Neural progenitor cell (in vitro differentiated cells): ENCODE measurements at regions not wholly inside any gene's neighbourhood (a gene's known extent, or its start where the extent isn't known, plus 50 kb on each side); places are given as distances from the start of the nearest gene placed in this dataset.

Source experiments
- DNase-seq: peaks from one replicate; pipeline ENCODE4 v3.0.0-alpha.2; 2016; ENCODE audit warnings: low spot score
- H2AFZ ChIP-seq: fragments of 200-600 bp; sonication (generic); replicated peaks from 2 replicates; pipeline ENCODE4 v1.6.1; 2016; ENCODE audit warnings: antibody characterized with exemption
- H3F3A ChIP-seq: fragments of 200-600 bp; sonication (generic); 2 replicates; pipeline ENCODE4 v1.6.1; 2016; ENCODE audit warnings: antibody characterized with exemption, low read depth
- H3K27ac ChIP-seq: fragments of 200-600 bp; sonication (generic); 2 replicates; pipeline ENCODE4 v1.5.1; 2016; ENCODE audit warnings: mild to moderate bottlenecking
- H3K27me3 ChIP-seq: fragments of 200-600 bp; sonication (generic); 2 replicates; pipeline ENCODE4 v1.6.1; 2016; ENCODE audit warnings: mild to moderate bottlenecking, moderate library complexity
- H3K36me3 ChIP-seq: fragments of 200-600 bp; sonication (generic); 2 replicates; pipeline ENCODE4 v1.5.1; 2016
- H3K4me1 ChIP-seq: fragments of 200-600 bp; sonication (generic); 2 replicates; pipeline ENCODE4 v1.6.1; 2016; ENCODE audit warnings: mixed run types
- H3K4me2 ChIP-seq: fragments of 200-600 bp; sonication (generic); 2 replicates; pipeline ENCODE4 v1.6.1; 2016
- H3K4me3 ChIP-seq: fragments of 200-600 bp; sonication (generic); 2 replicates; pipeline ENCODE4 v1.5.1; 2016
- H3K79me2 ChIP-seq: fragments of 200-600 bp; sonication (generic); 2 replicates; pipeline ENCODE4 v1.6.1; 2016; ENCODE audit warnings: low read depth
- H3K9ac ChIP-seq: fragments of 200-600 bp; sonication (generic); 2 replicates; pipeline ENCODE4 v1.6.1; 2016
- H3K9me3 ChIP-seq: fragments of 200-600 bp; sonication (generic); 2 replicates; pipeline ENCODE4 v1.5.1; 2016; ENCODE audit warnings: low read depth
- H4K20me1 ChIP-seq: fragments of 200-600 bp; sonication (generic); 2 replicates; pipeline ENCODE4 v1.6.1; 2016; ENCODE audit warnings: low read depth
- H3K27ac Mint-ChIP-seq: 3 replicates; pipeline ENCODE4 v1.8.0; 2021; ENCODE audit warnings: mixed read lengths
- H3K27me3 Mint-ChIP-seq: 2 replicates; pipeline ENCODE4 v1.8.0; 2022; ENCODE audit warnings: low read depth, mild to moderate bottlenecking, inconsistent platforms, moderate library complexity, mixed read lengths; ENCODE audit not compliant: insufficient read depth
- H3K36me3 Mint-ChIP-seq: 3 replicates; pipeline ENCODE4 v1.8.0; 2021; ENCODE audit warnings: mixed read lengths
- H3K4me1 Mint-ChIP-seq: 3 replicates; pipeline ENCODE4 v1.8.0; 2021; ENCODE audit warnings: mixed read lengths
- H3K4me3 Mint-ChIP-seq: 3 replicates; pipeline ENCODE4 v1.8.0; 2021; ENCODE audit warnings: mild to moderate bottlenecking, moderate library complexity, mixed read lengths
- H3K9me3 Mint-ChIP-seq: 3 replicates; pipeline ENCODE4 v1.8.0; 2020; ENCODE audit warnings: mixed read lengths
- CTCF ChIP-seq: fragments of 200-600 bp; sonication (generic); IDR thresholded peaks from 2 replicates; pipeline ENCODE4 v1.5.1; 2017; ENCODE audit warnings: antibody characterized with exemption, mild to moderate bottlenecking
- EZH2 ChIP-seq: fragments of 200-600 bp; sonication (generic); IDR thresholded peaks from 2 replicates; pipeline ENCODE4 v1.6.1; 2017; ENCODE audit warnings: antibody characterized with exemption, mild to moderate bottlenecking, moderate library complexity
- EZH2phosphoT487 ChIP-seq: fragments of 200-600 bp; sonication (generic); IDR thresholded peaks from 2 replicates; pipeline ENCODE4 v1.6.1; 2017; ENCODE audit warnings: antibody characterized with exemption

DNA sequence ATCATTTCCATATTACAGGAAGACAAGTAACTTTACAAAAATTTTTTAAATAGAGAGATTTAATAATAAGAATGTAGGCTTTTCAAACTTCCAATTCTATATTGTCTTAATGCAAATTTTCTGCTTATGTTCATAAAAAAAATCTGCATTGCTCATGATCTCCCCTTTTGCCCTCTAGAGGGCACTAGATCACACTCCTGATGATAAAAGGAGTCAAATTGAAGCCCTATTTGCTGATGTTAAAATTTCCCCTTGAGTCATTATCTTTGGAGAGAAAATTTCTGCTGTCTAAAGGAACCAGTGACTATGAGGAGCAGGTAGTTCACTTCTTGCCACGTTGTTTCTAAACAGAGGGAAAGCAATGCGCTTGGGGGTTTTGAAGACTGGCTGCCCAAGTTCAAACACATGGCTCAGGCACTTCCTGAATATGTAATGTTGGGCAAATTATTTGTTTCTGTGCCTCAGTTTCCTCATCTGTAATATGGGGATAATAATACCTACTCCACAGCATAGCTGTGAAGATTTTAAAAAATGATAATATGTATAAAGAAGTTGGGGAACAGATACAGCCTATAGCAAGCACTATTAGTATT is 874.2 kb downstream of the TFAP2A start:
- H3K4me1 Mint-ChIP-seq, result no peaks in the 10 kb centered on the region
- peak; percentile 40 for DNase-seq

DNA sequence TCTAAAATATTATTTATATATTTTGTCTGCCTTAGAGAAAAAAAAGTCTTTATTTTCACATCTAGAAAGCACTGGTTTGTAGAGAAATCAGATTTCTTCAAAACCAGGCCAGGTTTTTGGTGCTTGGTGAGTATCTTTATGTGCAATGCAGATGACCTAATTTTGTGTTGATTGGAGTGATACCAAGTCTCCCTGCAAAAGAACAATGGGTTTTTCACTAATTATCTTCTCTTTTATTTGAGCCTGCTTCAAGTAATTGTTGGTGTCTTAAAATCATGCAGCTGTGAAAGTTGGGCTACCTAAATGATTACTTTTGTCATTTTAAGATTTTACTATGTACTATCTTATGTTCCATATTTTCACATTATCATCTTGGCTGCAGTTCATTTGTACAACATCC is 874.7 kb downstream of the TFAP2A start:
- H3K27me3 ChIP-seq, result no peaks in the 10 kb centered on the region
- H3K4me1 Mint-ChIP-seq, result no peaks in the 10 kb centered on the region
- H3K27ac ChIP-seq, result no peak overlapping the region
- H3K27me3 Mint-ChIP-seq, result peaks cover 2% of the 10 kb centered on the region
- H3K36me3 ChIP-seq, result no peaks in the 10 kb centered on the region
- H3K4me3 Mint-ChIP-seq, result no peak overlapping the region
- no peaks in the 10 kb centered on the region for H3K9me3 Mint-ChIP-seq
- no peaks in the 10 kb centered on the region for H3F3A ChIP-seq
- H3K4me3 ChIP-seq, result no peak overlapping the region
- H3K4me2 ChIP-seq, result no peak overlapping the region
- no peak for DNase-seq
- TF ChIP-seq CTCF, result no peak
- TF ChIP-seq EZH2, result no peak
- no peak for TF ChIP-seq EZH2phosphoT487
- no peaks in the 10 kb centered on the region for H4K20me1 ChIP-seq
- H3K9me3 ChIP-seq, result no peaks in the 10 kb centered on the region
- no peak overlapping the region for H3K27ac Mint-ChIP-seq
- no peaks in the 10 kb centered on the region for H3K4me1 ChIP-seq
- H3K9ac ChIP-seq, result no peak overlapping the region
- H3K79me2 ChIP-seq, result no peaks in the 10 kb centered on the region
- no peaks in the 10 kb centered on the region for H3K36me3 Mint-ChIP-seq
- no peak overlapping the region for H2AFZ ChIP-seq

More for the DNA sequence above, 874.2 kb downstream of the TFAP2A start:
- Histone ChIP-seq H3K4me1 (no peaks in the 10 kb centered on the region), H3F3A (no peaks in the 10 kb centered on the region), H2AFZ (no peak overlapping the region), H3K4me3 (no peak overlapping the region), H3K9me3 (no peaks in the 10 kb centered on the region), H4K20me1 (no peaks in the 10 kb centered on the region), H3K36me3 (no peaks in the 10 kb centered on the region), H3K4me2 (no peak overlapping the region), H3K9ac (no peak overlapping the region), H3K79me2 (no peaks in the 10 kb centered on the region), H3K27ac (no peak overlapping the region), H3K27me3 (no peaks in the 10 kb centered on the region)
- Mint-ChIP-seq H3K9me3 (no peaks in the 10 kb centered on the region), H3K27ac (no peak overlapping the region), H3K27me3 (peaks cover 2% of the 10 kb centered on the region), H3K4me3 (no peak overlapping the region), H3K36me3 (no peaks in the 10 kb centered on the region)
- TF ChIP-seq EZH2 (no peak), CTCF (peak; percentile 90), EZH2phosphoT487 (no peak)

- no peak overlapping the region for H3K27ac ChIP-seq
- H3K27ac Mint-ChIP-seq, result no peak overlapping the region
- no peaks in the 10 kb centered on the region for H3K36me3 Mint-ChIP-seq
- H3K4me1 ChIP-seq, result no peaks in the 10 kb centered on the region
- no peak for TF ChIP-seq EZH2phosphoT487
- no peak for TF ChIP-seq EZH2
- no peak for TF ChIP-seq CTCF
- no peaks in the 10 kb centered on the region for H3K79me2 ChIP-seq
- no peaks in the 10 kb centered on the region for H3K9me3 Mint-ChIP-seq
- no peak overlapping the region for H3K4me3 Mint-ChIP-seq
- no peaks in the 10 kb centered on the region for H3K36me3 ChIP-seq
- H3K27me3 Mint-ChIP-seq, result peaks cover 3% of the 10 kb centered on the region
- H3K4me2 ChIP-seq, result no peak overlapping the region
- no peak overlapping the region for H2AFZ ChIP-seq
- no peaks in the 10 kb centered on the region for H3K27me3 ChIP-seq
- no peak overlapping the region for H3K4me3 ChIP-seq
- no peaks in the 10 kb centered on the region for H3K9me3 ChIP-seq
- no peaks in the 10 kb centered on the region for H3F3A ChIP-seq
- no peak for DNase-seq
- H4K20me1 ChIP-seq, result no peaks in the 10 kb centered on the region
- H3K4me1 Mint-ChIP-seq, result no peaks in the 10 kb centered on the region
- H3K9ac ChIP-seq, result no peak overlapping the region
Measured at GRCh38 chr6:9539231-9539755, 875.6 kb downstream of the TFAP2A start.
